ENCODE measurements at regions not wholly inside any gene's neighbourhood (a gene's known extent, or its start where the extent isn't known, plus 50 kb on each side); places are given as distances from the start of the nearest gene placed in this dataset.

DNA sequence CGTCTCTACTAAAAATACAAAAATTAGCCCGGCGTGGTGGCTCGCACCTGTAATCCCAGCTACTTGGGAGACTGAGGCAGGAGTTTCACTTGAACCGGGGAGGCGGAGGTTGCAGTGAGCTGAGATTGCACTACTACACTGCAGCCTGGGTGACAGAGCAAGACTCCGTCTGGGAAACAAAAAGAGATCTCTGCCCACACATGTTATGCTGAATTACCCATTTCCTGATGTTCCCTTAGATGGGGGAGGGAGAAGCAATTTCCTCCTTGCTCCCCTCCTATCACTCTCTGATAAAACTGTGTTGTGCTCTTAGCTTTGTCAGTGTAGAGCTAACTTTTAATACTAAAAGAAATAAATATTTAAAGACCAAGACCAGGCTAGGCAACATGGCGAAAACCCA is 102.5 kb downstream of the LARP7 start:
- Histone ChIP-seq H3K27me3 (replicated peaks in 1 of 4; ENCODE audit: control extremely low read depth in 1 of 4, control insufficient read depth in 3 of 4, insufficient read depth in 4 of 4, low read length in 3 of 4) (no peaks in the 10 kb centered on the region), H3K4me1 (ENCODE audit: control insufficient read depth in 2 of 2, insufficient read depth in 2 of 2, low read length in 2 of 2) (peaks cover 4% of the 10 kb centered on the region in 2 donors), H3K9me3 (ENCODE audit: control extremely low read depth in 1 of 3, control insufficient read depth in 2 of 3, insufficient read depth in 1 of 3, low read length in 2 of 3) (no peaks in the 10 kb centered on the region), H3K9ac (ENCODE audit: low read length) (no peak overlapping the region), H3K4me2 (replicated peaks; ENCODE audit: low read depth, low read length, poor library complexity, severe bottlenecking) (no peak overlapping the region), H3K4me3 (ENCODE audit: control extremely low read depth in 1 of 5, extremely low read depth in 1 of 5, insufficient read depth in 1 of 5, low read depth in 2 of 5, low read length in 4 of 5) (no peak overlapping the region), H4K20me1 (ENCODE audit: control insufficient read depth, insufficient read depth, low read length, poor library complexity, severe bottlenecking) (no peaks in the 10 kb centered on the region), H3K36me3 (replicated peaks in 1 of 2; ENCODE audit: control extremely low read depth in 1 of 2, control insufficient read depth in 1 of 2, extremely low read depth in 1 of 2, insufficient read depth in 2 of 2, low read length in 1 of 2) (no peaks in the 10 kb centered on the region), H3K27ac (ENCODE audit: low read length in 2 of 2) (no peak overlapping the region), H3K79me2 (ENCODE audit: control insufficient read depth, insufficient read depth, low read length) (no peaks in the 10 kb centered on the region), H2AFZ (ENCODE audit: insufficient read depth, low read depth, low read length, poor library complexity, severe bottlenecking) (no peak overlapping the region)
- WGBS (ENCODE audit: insufficient coverage), result 100% methylated on average over 6 of the region's 8 CpGs
- ChIA-PET POLR2A (no interaction called here), CTCF (interaction anchor here (1.1 kb wide), 1 partner anchor 8 kb away, joined by 4 read pairs; no protein-coding TSS in a partner anchor)
- H3K9me3 Mint-ChIP-seq (ENCODE audit: insufficient read depth), result no peaks in the 10 kb centered on the region
- no peaks in the 10 kb centered on the region for H3K27me3 Mint-ChIP-seq
- ATAC-seq (ENCODE audit: low read depth), result no peak
- intact Hi-C loops (cut with micrococcal nuclease), result no loop called here
- TF ChIP-seq, protein P1, sequence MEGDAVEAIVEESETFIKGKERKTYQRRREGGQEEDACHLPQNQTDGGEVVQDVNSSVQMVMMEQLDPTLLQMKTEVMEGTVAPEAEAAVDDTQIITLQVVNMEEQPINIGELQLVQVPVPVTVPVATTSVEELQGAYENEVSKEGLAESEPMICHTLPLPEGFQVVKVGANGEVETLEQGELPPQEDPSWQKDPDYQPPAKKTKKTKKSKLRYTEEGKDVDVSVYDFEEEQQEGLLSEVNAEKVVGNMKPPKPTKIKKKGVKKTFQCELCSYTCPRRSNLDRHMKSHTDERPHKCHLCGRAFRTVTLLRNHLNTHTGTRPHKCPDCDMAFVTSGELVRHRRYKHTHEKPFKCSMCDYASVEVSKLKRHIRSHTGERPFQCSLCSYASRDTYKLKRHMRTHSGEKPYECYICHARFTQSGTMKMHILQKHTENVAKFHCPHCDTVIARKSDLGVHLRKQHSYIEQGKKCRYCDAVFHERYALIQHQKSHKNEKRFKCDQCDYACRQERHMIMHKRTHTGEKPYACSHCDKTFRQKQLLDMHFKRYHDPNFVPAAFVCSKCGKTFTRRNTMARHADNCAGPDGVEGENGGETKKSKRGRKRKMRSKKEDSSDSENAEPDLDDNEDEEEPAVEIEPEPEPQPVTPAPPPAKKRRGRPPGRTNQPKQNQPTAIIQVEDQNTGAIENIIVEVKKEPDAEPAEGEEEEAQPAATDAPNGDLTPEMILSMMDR (IDR thresholded peaks at IDR 0.05), result no peak
- TF ChIP-seq EZH2 (IDR thresholded peaks at IDR 0.05; ENCODE audit: borderline replicate concordance, insufficient read depth, low read depth, low read length, poor library complexity, severe bottlenecking), result no peak
- no peak for DNase-seq
- H3K4me3 Mint-ChIP-seq, result no peak overlapping the region
- H3K4me1 Mint-ChIP-seq, result peaks cover 12% of the 10 kb centered on the region
- H3K27ac Mint-ChIP-seq, result no peak overlapping the region

DNA sequence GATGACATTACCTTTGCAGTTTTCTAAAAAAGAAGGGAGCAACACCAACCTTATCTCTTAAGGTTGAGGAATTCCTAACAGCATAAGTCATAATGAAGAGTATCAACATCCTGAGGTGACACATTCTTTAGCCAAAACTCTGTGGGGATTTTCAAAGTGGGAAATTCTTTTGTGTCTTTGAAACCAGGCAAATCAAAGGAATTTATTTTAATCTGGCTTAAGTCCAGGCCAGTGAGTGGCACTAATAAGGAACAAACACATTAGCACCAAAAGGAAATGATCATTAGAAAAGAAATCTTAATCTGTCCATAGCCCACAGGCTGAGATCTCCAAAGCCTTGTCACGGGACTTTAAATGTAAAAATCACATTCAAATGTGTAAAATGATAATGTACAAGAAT is 110.1 kb downstream of the LARP7 start:
- Histone ChIP-seq H3K36me3 (replicated peaks in 1 of 2; ENCODE audit: control extremely low read depth in 1 of 2, control insufficient read depth in 1 of 2, extremely low read depth in 1 of 2, insufficient read depth in 2 of 2, low read length in 1 of 2) (no peaks in the 10 kb centered on the region), H3K4me1 (ENCODE audit: control insufficient read depth in 2 of 2, insufficient read depth in 2 of 2, low read length in 2 of 2) (no peaks in the 10 kb centered on the region), H3K9ac (ENCODE audit: low read length) (no peak overlapping the region), H2AFZ (ENCODE audit: insufficient read depth, low read depth, low read length, poor library complexity, severe bottlenecking) (no peak overlapping the region), H4K20me1 (ENCODE audit: control insufficient read depth, insufficient read depth, low read length, poor library complexity, severe bottlenecking) (no peaks in the 10 kb centered on the region), H3K27ac (ENCODE audit: low read length in 2 of 2) (no peak overlapping the region), H3K4me2 (replicated peaks; ENCODE audit: low read depth, low read length, poor library complexity, severe bottlenecking) (no peak overlapping the region), H3K9me3 (ENCODE audit: control extremely low read depth in 1 of 3, control insufficient read depth in 2 of 3, insufficient read depth in 1 of 3, low read length in 2 of 3) (no peaks in the 10 kb centered on the region), H3K4me3 (ENCODE audit: control extremely low read depth in 1 of 5, extremely low read depth in 1 of 5, insufficient read depth in 1 of 5, low read depth in 2 of 5, low read length in 4 of 5) (no peak overlapping the region), H3K79me2 (ENCODE audit: control insufficient read depth, insufficient read depth, low read length) (no peaks in the 10 kb centered on the region), H3K27me3 (replicated peaks in 1 of 4; ENCODE audit: control extremely low read depth in 1 of 4, control insufficient read depth in 3 of 4, insufficient read depth in 4 of 4, low read length in 3 of 4) (peaks cover 0 to 8% (median 3%) of the 10 kb centered on the region in 4 experiments)
- no peak overlapping the region for H3K4me3 Mint-ChIP-seq
- intact Hi-C loops (cut with micrococcal nuclease), result no loop called here
- TF ChIP-seq, protein P1 (IDR thresholded peaks at IDR 0.05), result no peak
- H3K9me3 Mint-ChIP-seq (ENCODE audit: insufficient read depth), result no peaks in the 10 kb centered on the region
- CTCF ChIA-PET, result interaction anchor here (1.0 to 1.3 kb wide), 2 partner anchors 16 to 18 kb away, joined by 4 to 6 read pairs; no protein-coding TSS in a partner anchor
- H3K27ac Mint-ChIP-seq, result no peak overlapping the region
- POLR2A ChIA-PET, result no interaction called here
- peaks cover 20% of the 10 kb centered on the region for H3K27me3 Mint-ChIP-seq
- DNase-seq (no peak), ATAC-seq (ENCODE audit: low read depth) (no peak)
- no CpG with 5 or more reads among the region's 1 CpG for WGBS (ENCODE audit: insufficient coverage)
- no peaks in the 10 kb centered on the region for H3K4me1 Mint-ChIP-seq

All from B cell (primary cell).